GM12878 (cell line): ENCODE measurements at regions not wholly inside any gene's neighbourhood (a gene's known extent, or its start where the extent isn't known, plus 50 kb on each side); places are given as distances from the start of the nearest gene placed in this dataset.

Source experiments
- ATAC-seq: fragments of 200-7000 bp; cut with Tn5 transposase; 3 replicates; pipeline ENCODE4 v1.9.1; 2020; ENCODE audit warnings: mild to moderate bottlenecking, moderate library complexity
- BruUV-seq: library from RNA; stranded (reverse); fragments of 400-500 nt; replicated peaks from 2 replicates; lab custom pipeline; 2021; lab: Mats Ljungman, UMichigan
- CTCF ChIA-PET: fragments of 300-600 bp; sonication (Branson Sonifier 250); formaldehyde crosslinking; extraction: SDS; loops from one replicate; lab custom pipeline; 2021; ENCODE audit warnings: inconsistent platforms; lab: Yijun Ruan, JAX
- POLR2A ChIA-PET: fragments of 350-600 bp; formaldehyde crosslinking; extraction: SDS; loops from one replicate; lab custom pipeline; 2021; ENCODE audit warnings: inconsistent platforms; lab: Charles Lee
- RAD21 ChIA-PET: fragments of 300-600 bp; sonication (Branson Sonifier 250); formaldehyde crosslinking; loops from one replicate; lab custom pipeline; 2023; ENCODE audit warnings: antibody characterized with exemption; ENCODE audit not compliant: unreplicated experiment; lab: Charles Lee
- SMC1A ChIA-PET: fragments of 300-600 bp; sonication (Branson Sonifier 250); formaldehyde crosslinking; loops from one replicate; lab custom pipeline; 2023; ENCODE audit not compliant: unreplicated experiment, uncharacterized antibody; lab: Charles Lee
- DNase-seq: peaks from one replicate; pipeline ENCODE4 v3.0.0-alpha.2; 2011; ENCODE audit warnings: low read depth, low spot score
- FAIRE-seq: peaks from 3 replicates; lab custom pipeline; 2011; peaks lifted over from hg19 to GRCh38; lab: Jason Lieb, UNC
- H2AFZ ChIP-seq: 2 replicates; pipeline ENCODE4 v1.6.0; 2011; ENCODE audit warnings: low read depth, low read length, control low read depth; ENCODE audit not compliant: control insufficient read depth
- H3K27ac ChIP-seq: 2 replicates; pipeline ENCODE4 v1.5.1; 2011; ENCODE audit warnings: control low read depth; ENCODE audit not compliant: control insufficient read depth, insufficient read depth
- H3K27me3 ChIP-seq, 2 experiments: replicated peaks in 1 of 2; 2 replicates each; pipeline versions ENCODE4 v1.6.0 to v1.6.1; 2011; ENCODE audit warnings: low read length in 1 of 2; ENCODE audit not compliant: control insufficient read depth in 2 of 2, insufficient read depth in 2 of 2
- H3K36me3 ChIP-seq, 2 experiments: 2 replicates each; pipeline ENCODE4 v1.5.1; 2011; ENCODE audit warnings: low read length in 1 of 2; ENCODE audit not compliant: control insufficient read depth in 2 of 2, insufficient read depth in 2 of 2
- H3K4me1 ChIP-seq: 2 replicates; pipeline ENCODE4 v1.6.1; 2011; ENCODE audit warnings: mild to moderate bottlenecking, low read length, moderate library complexity, mixed read lengths; ENCODE audit not compliant: control insufficient read depth, insufficient read depth
- H3K4me2 ChIP-seq: 2 replicates; pipeline ENCODE4 v1.6.0; 2011; ENCODE audit warnings: control low read depth; ENCODE audit not compliant: control insufficient read depth, insufficient read depth
- H3K4me3 ChIP-seq: fragments of 200-600 bp; sonication (generic); 2 replicates; pipeline ENCODE4 v1.5.1; 2016
- H3K79me2 ChIP-seq: 2 replicates; pipeline ENCODE4 v1.6.0; 2011; ENCODE audit warnings: low read length; ENCODE audit not compliant: control insufficient read depth, insufficient read depth
- H3K9ac ChIP-seq: 2 replicates; pipeline ENCODE4 v1.8.0; 2011; ENCODE audit warnings: low read length, control low read depth, mixed read lengths; ENCODE audit not compliant: control insufficient read depth, insufficient read depth
- H3K9me3 ChIP-seq: replicated peaks from 3 replicates; pipeline ENCODE4 v1.5.1; 2011; ENCODE audit warnings: mild to moderate bottlenecking, low read length; ENCODE audit not compliant: control insufficient read depth, insufficient read depth
- H4K20me1 ChIP-seq: 2 replicates; pipeline ENCODE4 v1.6.0; 2011; ENCODE audit not compliant: control insufficient read depth, insufficient read depth
- BCLAF1 ChIP-seq: fragments of 450-650 bp; IDR thresholded peaks from 2 replicates; pipeline ENCODE4 v1.6.1; 2017; ENCODE audit warnings: antibody characterized with exemption, mild to moderate bottlenecking, moderate library complexity
- BHLHE40 ChIP-seq, 2 experiments: fragments of 450-650 bp in 1 of 2; IDR thresholded peaks; 2 replicates each; pipeline ENCODE4 v1.6.1; 2011 to 2017; ENCODE audit warnings: low read depth in 2 of 2, borderline replicate concordance in 1 of 2, improper control_type of control experiment in 1 of 2, low read length in 1 of 2, mild to moderate bottlenecking in 1 of 2
- DPF2 ChIP-seq: fragments of 450-650 bp; IDR thresholded peaks from 2 replicates; pipeline ENCODE4 v1.6.1; 2017; ENCODE audit warnings: mild to moderate bottlenecking
- E2F8 ChIP-seq: fragments of 450-650 bp; IDR thresholded peaks from 2 replicates; pipeline ENCODE4 v1.6.1; 2018; ENCODE audit warnings: mild to moderate bottlenecking, low read depth, moderate library complexity; ENCODE audit not compliant: partially characterized antibody
- EED ChIP-seq: sonication (generic); IDR thresholded peaks from 2 replicates; pipeline ENCODE4 v1.6.1; 2016; ENCODE audit warnings: antibody characterized with exemption, low read depth
- EGR1 ChIP-seq, 2 experiments: IDR thresholded peaks; 1 replicate in 1 of 2; 2 replicates in 1 of 2; pipeline ENCODE4 v1.6.1; 2011 to 2012; ENCODE audit warnings: low read depth in 2 of 2, low read length in 2 of 2, borderline replicate concordance in 1 of 2, mild to moderate bottlenecking in 1 of 2, moderate library complexity in 1 of 2
- ELK1 ChIP-seq: IDR thresholded peaks from 2 replicates; pipeline ENCODE4 v1.6.1; 2012; ENCODE audit warnings: low read depth, low read length, improper control_type of control experiment
- ETV6 ChIP-seq, 2 experiments: fragments of 450-650 bp in 1 of 2; IDR thresholded peaks in 1 of 2; conservative IDR thresholded peaks in 1 of 2; 2 replicates each; pipeline ENCODE4 v1.6.1; 2014; ENCODE audit warnings: antibody characterized with exemption in 1 of 2, borderline replicate concordance in 1 of 2, low read depth in 1 of 2, mild to moderate bottlenecking in 1 of 2, moderate library complexity in 1 of 2
- FOS ChIP-seq: IDR thresholded peaks from 3 replicates; pipeline ENCODE4 v1.6.1; 2011; ENCODE audit warnings: borderline replicate concordance; ENCODE audit not compliant: insufficient read length; ENCODE audit errors: extremely low read depth
- GATAD2B ChIP-seq: fragments of 450-650 bp; conservative IDR thresholded peaks from 2 replicates; pipeline ENCODE4 v1.6.1; 2017; ENCODE audit warnings: low read depth, mild to moderate bottlenecking, moderate library complexity
- IRF5 ChIP-seq: fragments of 450-650 bp; IDR thresholded peaks from 2 replicates; pipeline ENCODE4 v1.6.1; 2017; ENCODE audit warnings: borderline replicate concordance
- RAD21 ChIP-seq: IDR thresholded peaks from 2 replicates; pipeline ENCODE4 v1.6.1; 2011; ENCODE audit warnings: mild to moderate bottlenecking, low read depth, low read length, moderate library complexity; ENCODE audit not compliant: insufficient read depth
- RELB ChIP-seq: fragments of 450-650 bp; IDR thresholded peaks from 2 replicates; pipeline ENCODE4 v1.6.1; 2017; ENCODE audit warnings: low read depth, mild to moderate bottlenecking, moderate library complexity
- ZNF622 ChIP-seq: fragments of 450-650 bp; IDR thresholded peaks from 2 replicates; pipeline ENCODE4 v1.6.1; 2017; ENCODE audit warnings: mild to moderate bottlenecking, inconsistent platforms
- WGBS: methylation state at CpG from one replicate; pipeline ENCODE4 v1.1.6; 2016; ENCODE audit warnings: low lambda C conversion rate; ENCODE audit not compliant: insufficient replicate concordance, insufficient coverage; ENCODE audit errors: missing lambda C conversion rate; 5-methylcytosine and 5-hydroxymethylcytosine counted together
- in situ Hi-C: fragments of 300-500 bp; cut with MboI; formaldehyde crosslinking; loops from 9 replicates; pipeline ENCODE4 v1.14.3; 2018; ENCODE audit warnings: mixed read lengths
- intact Hi-C: fragments of 100-400 bp; cut with micrococcal nuclease; formaldehyde crosslinking; loops from one replicate; pipeline ENCODE4 v1.14.2; 2022; ENCODE audit not compliant: unreplicated experiment

- H3K4me2 ChIP-seq: no peak overlapping the region
- in situ Hi-C loops (no loop called here), intact Hi-C loops (no loop called here)
- RAD21 ChIA-PET: no interaction called here
- H3K4me3 ChIP-seq: no peak overlapping the region
- no peak overlapping the region for H3K27ac ChIP-seq
- 79% methylated on average over 8 of the region's 8 CpGs for WGBS
- no peak overlapping the region for H3K9ac ChIP-seq
- ATAC-seq (no peak), DNase-seq (no peak), FAIRE-seq (no peak)
- H4K20me1 ChIP-seq: peaks cover 7% of the 10 kb centered on the region; the same call in 1 of the 2 replicates
- H3K27me3 ChIP-seq: no peaks in the 10 kb centered on the region
- peaks cover 47% of the 10 kb centered on the region for H3K79me2 ChIP-seq
- SMC1A ChIA-PET: no interaction called here
- CTCF ChIA-PET: no interaction called here
- peaks cover 22% of the 10 kb centered on the region for H3K4me1 ChIP-seq
- H3K36me3 ChIP-seq: peaks cover under 1 to 2% of the 10 kb centered on the region in 2 experiments; a peak in 3 of 4 replicates
- H3K9me3 ChIP-seq: no peaks in the 10 kb centered on the region
- H2AFZ ChIP-seq: no peak overlapping the region
- POLR2A ChIA-PET: no interaction called here
- BruUV-seq: no TSS peak
- no peak for TF ChIP-seq RAD21
- no peak for TF ChIP-seq FOS
- TF ChIP-seq GATAD2B: no peak
- no peak for TF ChIP-seq BHLHE40 (IDR thresholded peaks at IDR 0.05; ENCODE audit: borderline replicate concordance in 1 of 2, low read depth in 2 of 2, low read length in 1 of 2)
- no peak for TF ChIP-seq ZNF622
- no peak for TF ChIP-seq DPF2
- no peak for TF ChIP-seq EGR1 (IDR thresholded peaks at IDR 0.05; ENCODE audit: borderline replicate concordance in 1 of 2, low read depth in 2 of 2, low read length in 2 of 2)
- TF ChIP-seq RELB: no peak
- no peak for TF ChIP-seq IRF5
- TF ChIP-seq ETV6 (conservative IDR thresholded peaks at IDR 0.05 in 1 of 2, IDR thresholded peaks at IDR 0.05 in 1 of 2; ENCODE audit: borderline replicate concordance in 1 of 2, low read depth in 1 of 2): no peak
- no peak for TF ChIP-seq BCLAF1
- no peak for TF ChIP-seq EED
- TF ChIP-seq ELK1: no peak
- no peak for TF ChIP-seq E2F8
These were observed 171.9 kb upstream of the GRK3 start for GRCh38 chr22:25392584-25392983.
